ENCODE measurements at regions not wholly inside any gene's neighbourhood (a gene's known extent, or its start where the extent isn't known, plus 50 kb on each side); places are given as distances from the start of the nearest gene placed in this dataset.
"Not testable (repeated sequence)": the region's sequence is repeated elsewhere in the genome, so short reads cannot be mapped to it uniquely, and the experiment has no call there.

DNA sequence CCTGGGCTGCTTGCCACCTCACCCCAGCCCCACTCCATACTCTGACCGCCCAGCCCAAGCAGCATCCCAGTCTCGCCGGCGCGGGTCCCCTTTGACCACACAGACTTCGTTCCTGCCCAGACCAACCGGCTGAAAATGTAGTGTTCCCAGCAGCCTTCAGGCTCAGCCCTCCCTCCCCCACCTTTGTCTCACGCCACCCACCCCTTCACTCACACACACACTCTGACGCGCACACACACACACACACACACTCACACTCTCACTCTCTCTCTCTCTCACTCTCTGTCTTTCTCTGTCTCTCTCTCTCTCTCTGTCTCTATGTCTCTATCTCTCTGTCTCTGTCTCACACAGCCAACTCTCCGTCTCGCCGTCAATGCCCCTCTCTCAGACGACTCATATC lies 61.0 kb upstream of the FCGR2A start:
- not testable (repeated sequence) for TF ChIP-seq EGR1 (IDR thresholded peaks at IDR 0.05; ENCODE audit: low read depth in 2 of 2); YY1 (IDR thresholded peaks at IDR 0.05); TAF1 (conservative IDR thresholded peaks at IDR 0.05); FOXA1 (IDR thresholded peaks at IDR 0.05); RXRA (IDR thresholded peaks at IDR 0.05); SP1 (IDR thresholded peaks at IDR 0.05); RAD21 (IDR thresholded peaks at IDR 0.05); JUND (IDR thresholded peaks at IDR 0.05); FOXA2 (IDR thresholded peaks at IDR 0.05)
- TF ChIP-seq, protein P1, sequence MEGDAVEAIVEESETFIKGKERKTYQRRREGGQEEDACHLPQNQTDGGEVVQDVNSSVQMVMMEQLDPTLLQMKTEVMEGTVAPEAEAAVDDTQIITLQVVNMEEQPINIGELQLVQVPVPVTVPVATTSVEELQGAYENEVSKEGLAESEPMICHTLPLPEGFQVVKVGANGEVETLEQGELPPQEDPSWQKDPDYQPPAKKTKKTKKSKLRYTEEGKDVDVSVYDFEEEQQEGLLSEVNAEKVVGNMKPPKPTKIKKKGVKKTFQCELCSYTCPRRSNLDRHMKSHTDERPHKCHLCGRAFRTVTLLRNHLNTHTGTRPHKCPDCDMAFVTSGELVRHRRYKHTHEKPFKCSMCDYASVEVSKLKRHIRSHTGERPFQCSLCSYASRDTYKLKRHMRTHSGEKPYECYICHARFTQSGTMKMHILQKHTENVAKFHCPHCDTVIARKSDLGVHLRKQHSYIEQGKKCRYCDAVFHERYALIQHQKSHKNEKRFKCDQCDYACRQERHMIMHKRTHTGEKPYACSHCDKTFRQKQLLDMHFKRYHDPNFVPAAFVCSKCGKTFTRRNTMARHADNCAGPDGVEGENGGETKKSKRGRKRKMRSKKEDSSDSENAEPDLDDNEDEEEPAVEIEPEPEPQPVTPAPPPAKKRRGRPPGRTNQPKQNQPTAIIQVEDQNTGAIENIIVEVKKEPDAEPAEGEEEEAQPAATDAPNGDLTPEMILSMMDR (IDR thresholded peaks at IDR 0.05; ENCODE audit: low read depth, low read length, missing input control) = not testable (repeated sequence)
- TF ChIP-seq, protein P2, sequence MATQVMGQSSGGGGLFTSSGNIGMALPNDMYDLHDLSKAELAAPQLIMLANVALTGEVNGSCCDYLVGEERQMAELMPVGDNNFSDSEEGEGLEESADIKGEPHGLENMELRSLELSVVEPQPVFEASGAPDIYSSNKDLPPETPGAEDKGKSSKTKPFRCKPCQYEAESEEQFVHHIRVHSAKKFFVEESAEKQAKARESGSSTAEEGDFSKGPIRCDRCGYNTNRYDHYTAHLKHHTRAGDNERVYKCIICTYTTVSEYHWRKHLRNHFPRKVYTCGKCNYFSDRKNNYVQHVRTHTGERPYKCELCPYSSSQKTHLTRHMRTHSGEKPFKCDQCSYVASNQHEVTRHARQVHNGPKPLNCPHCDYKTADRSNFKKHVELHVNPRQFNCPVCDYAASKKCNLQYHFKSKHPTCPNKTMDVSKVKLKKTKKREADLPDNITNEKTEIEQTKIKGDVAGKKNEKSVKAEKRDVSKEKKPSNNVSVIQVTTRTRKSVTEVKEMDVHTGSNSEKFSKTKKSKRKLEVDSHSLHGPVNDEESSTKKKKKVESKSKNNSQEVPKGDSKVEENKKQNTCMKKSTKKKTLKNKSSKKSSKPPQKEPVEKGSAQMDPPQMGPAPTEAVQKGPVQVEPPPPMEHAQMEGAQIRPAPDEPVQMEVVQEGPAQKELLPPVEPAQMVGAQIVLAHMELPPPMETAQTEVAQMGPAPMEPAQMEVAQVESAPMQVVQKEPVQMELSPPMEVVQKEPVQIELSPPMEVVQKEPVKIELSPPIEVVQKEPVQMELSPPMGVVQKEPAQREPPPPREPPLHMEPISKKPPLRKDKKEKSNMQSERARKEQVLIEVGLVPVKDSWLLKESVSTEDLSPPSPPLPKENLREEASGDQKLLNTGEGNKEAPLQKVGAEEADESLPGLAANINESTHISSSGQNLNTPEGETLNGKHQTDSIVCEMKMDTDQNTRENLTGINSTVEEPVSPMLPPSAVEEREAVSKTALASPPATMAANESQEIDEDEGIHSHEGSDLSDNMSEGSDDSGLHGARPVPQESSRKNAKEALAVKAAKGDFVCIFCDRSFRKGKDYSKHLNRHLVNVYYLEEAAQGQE (IDR thresholded peaks at IDR 0.05) = not testable (repeated sequence)
- TF ChIP-seq, protein P3, sequence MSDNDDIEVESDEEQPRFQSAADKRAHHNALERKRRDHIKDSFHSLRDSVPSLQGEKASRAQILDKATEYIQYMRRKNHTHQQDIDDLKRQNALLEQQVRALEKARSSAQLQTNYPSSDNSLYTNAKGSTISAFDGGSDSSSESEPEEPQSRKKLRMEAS (IDR thresholded peaks at IDR 0.05) = not testable (repeated sequence)
- TF ChIP-seq, protein P4, sequence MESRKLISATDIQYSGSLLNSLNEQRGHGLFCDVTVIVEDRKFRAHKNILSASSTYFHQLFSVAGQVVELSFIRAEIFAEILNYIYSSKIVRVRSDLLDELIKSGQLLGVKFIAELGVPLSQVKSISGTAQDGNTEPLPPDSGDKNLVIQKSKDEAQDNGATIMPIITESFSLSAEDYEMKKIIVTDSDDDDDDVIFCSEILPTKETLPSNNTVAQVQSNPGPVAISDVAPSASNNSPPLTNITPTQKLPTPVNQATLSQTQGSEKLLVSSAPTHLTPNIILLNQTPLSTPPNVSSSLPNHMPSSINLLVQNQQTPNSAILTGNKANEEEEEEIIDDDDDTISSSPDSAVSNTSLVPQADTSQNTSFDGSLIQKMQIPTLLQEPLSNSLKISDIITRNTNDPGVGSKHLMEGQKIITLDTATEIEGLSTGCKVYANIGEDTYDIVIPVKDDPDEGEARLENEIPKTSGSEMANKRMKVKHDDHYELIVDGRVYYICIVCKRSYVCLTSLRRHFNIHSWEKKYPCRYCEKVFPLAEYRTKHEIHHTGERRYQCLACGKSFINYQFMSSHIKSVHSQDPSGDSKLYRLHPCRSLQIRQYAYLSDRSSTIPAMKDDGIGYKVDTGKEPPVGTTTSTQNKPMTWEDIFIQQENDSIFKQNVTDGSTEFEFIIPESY (IDR thresholded peaks at IDR 0.05) = not testable (repeated sequence)
